Activated CD4-positive, alpha-beta T cell treated with anti-CD3 and anti-CD28 coated beads, Interleukin-2, amount 50 U/mL, for 16 hours (primary cell): ENCODE measurements at regions not wholly inside any gene's neighbourhood (a gene's known extent, or its start where the extent isn't known, plus 50 kb on each side); places are given as distances from the start of the nearest gene placed in this dataset.
"Not testable (repeated sequence)": the region's sequence is repeated elsewhere in the genome, so short reads cannot be mapped to it uniquely, and the experiment has no call there.

ENCODE experiments used
- DNase-seq: peaks from one replicate; pipeline ENCODE4 v3.0.0-alpha.2; 2020

GRCh38 chrX:63581906-63582305 lies 203.1 kb downstream of the ARHGEF9 start:
- DNase-seq, result no peak

- no peak for DNase-seq
These were observed 203.6 kb downstream of the ARHGEF9 start for GRCh38 chrX:63581398-63581797.

GRCh38 chrX:63576533-63576932 lies 208.5 kb downstream of the ARHGEF9 start:
- no peak for DNase-seq

GRCh38 chrX:63575700-63576099 lies 209.3 kb downstream of the ARHGEF9 start:
- not testable (repeated sequence) for DNase-seq

GRCh38 chrX:63566856-63567255 lies 215.7 kb upstream of the SPIN4 start:
- DNase-seq, result no peak

GRCh38 chrX:63561425-63561824 lies 210.3 kb upstream of the SPIN4 start:
- no peak for DNase-seq

GRCh38 chrX:63560601-63561218 lies 209.6 kb upstream of the SPIN4 start:
- peak; percentile 70 for DNase-seq

GRCh38 chrX:63551856-63552255 lies 200.7 kb upstream of the SPIN4 start:
- no peak for DNase-seq

GRCh38 chrX:63530654-63531053 lies 179.5 kb upstream of the SPIN4 start:
- DNase-seq, result no peak

GRCh38 chrX:63529961-63530360 lies 178.8 kb upstream of the SPIN4 start:
- DNase-seq, result no peak

GRCh38 chrX:63526863-63527262 lies 175.7 kb upstream of the SPIN4 start:
- DNase-seq, result no peak

- no peak for DNase-seq
These were observed 174.4 kb upstream of the SPIN4 start for GRCh38 chrX:63525491-63525890.

- DNase-seq, result not testable (repeated sequence)
These were observed 168.2 kb upstream of the SPIN4 start for GRCh38 chrX:63519368-63519767.

- no peak for DNase-seq
These were observed 163.5 kb upstream of the SPIN4 start for GRCh38 chrX:63514569-63515080.

GRCh38 chrX:63513825-63514568 lies 162.9 kb upstream of the SPIN4 start:
- no peak for DNase-seq

GRCh38 chrX:63511361-63511760 lies 160.2 kb upstream of the SPIN4 start:
- DNase-seq, result no peak

- DNase-seq, result no peak
These were observed 157.5 kb upstream of the SPIN4 start for GRCh38 chrX:63508668-63509067.

- no peak for DNase-seq
These were observed 155.2 kb upstream of the SPIN4 start for GRCh38 chrX:63506320-63506719.

GRCh38 chrX:63503541-63503940 lies 152.4 kb upstream of the SPIN4 start:
- no peak for DNase-seq

GRCh38 chrX:63488546-63489373 lies 137.6 kb upstream of the SPIN4 start:
- DNase-seq, result no peak

- DNase-seq, result no peak
These were observed 124.1 kb upstream of the SPIN4 start for GRCh38 chrX:63475200-63475599.

- DNase-seq, result no peak
These were observed 119.9 kb upstream of the SPIN4 start for GRCh38 chrX:63471004-63471403.

GRCh38 chrX:63470506-63470905 lies 119.4 kb upstream of the SPIN4 start:
- no peak for DNase-seq

- no peak for DNase-seq
These were observed 115.6 kb upstream of the SPIN4 start for GRCh38 chrX:63466690-63467089.
